ENCODE measurements at regions not wholly inside any gene's neighbourhood (a gene's known extent, or its start where the extent isn't known, plus 50 kb on each side); places are given as distances from the start of the nearest gene placed in this dataset.

DNA sequence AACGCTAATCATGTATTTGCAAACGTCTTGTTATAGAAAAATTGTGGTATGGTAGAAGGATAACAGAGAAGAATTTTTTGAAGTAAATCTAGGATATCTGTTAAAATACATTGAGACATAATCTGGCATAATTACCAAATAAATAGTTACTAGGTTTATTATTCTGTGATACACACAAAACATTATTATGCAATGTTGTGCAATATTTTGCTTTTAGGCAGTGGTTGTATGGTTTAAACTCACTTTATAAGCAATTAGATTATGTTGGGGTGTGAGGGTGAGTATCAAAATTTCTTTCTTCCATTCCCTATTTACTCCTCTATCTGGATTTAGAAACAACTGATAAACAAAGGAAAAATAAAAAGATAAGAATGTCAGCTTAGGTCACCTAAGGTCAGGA lies 385.6 kb downstream of the SLITRK6 start:
- intact Hi-C loops (cut with micrococcal nuclease) = no loop called here
- Mint-ChIP-seq H3K4me3 (ENCODE audit: low read depth) (no peak overlapping the region), H3K27ac (no peak overlapping the region)

GRCh38 chr13:85412448-85412847 lies 386.8 kb downstream of the SLITRK6 start:
- Mint-ChIP-seq H3K36me3 (ENCODE audit: low read depth) (no peaks in the 10 kb centered on the region), H3K4me1 (ENCODE audit: low read depth) (no peaks in the 10 kb centered on the region), H3K9me3 (no peaks in the 10 kb centered on the region), H3K4me3 (ENCODE audit: low read depth) (no peak overlapping the region), H3K27me3 (ENCODE audit: low read depth) (no peaks in the 10 kb centered on the region), H3K27ac (no peak overlapping the region)
- intact Hi-C loops (cut with micrococcal nuclease) = no loop called here
- no peak for DNase-seq (ENCODE audit: low spot score)

More for the DNA sequence above, 385.6 kb downstream of the SLITRK6 start:
- H3K4me1 Mint-ChIP-seq (ENCODE audit: low read depth) = no peaks in the 10 kb centered on the region
- no peaks in the 10 kb centered on the region for H3K36me3 Mint-ChIP-seq (ENCODE audit: low read depth)
- no peaks in the 10 kb centered on the region for H3K9me3 Mint-ChIP-seq
- DNase-seq (ENCODE audit: low spot score) = no peak
- H3K27me3 Mint-ChIP-seq (ENCODE audit: low read depth) = no peaks in the 10 kb centered on the region

DNA sequence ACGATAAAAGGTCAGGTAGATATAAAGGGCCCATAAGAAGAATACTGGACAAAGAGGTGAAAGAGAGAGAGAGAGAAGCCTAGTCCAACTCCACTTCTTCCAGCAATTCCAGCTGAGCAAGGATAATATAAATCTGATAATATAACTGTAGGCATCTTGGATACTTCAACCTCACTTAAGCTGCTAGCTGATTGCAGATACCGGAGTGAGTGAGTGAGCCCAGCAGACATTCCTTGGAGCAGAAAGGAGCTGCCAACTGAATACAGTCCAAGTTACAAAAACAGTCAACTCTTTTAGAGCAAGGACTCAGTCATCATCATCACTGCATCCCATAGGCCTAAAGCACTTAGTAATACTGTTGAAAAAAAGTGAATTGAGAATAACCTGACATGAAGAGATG lies 387.6 kb downstream of the SLITRK6 start:
- Mint-ChIP-seq H3K4me1 (ENCODE audit: low read depth) (no peaks in the 10 kb centered on the region), H3K27me3 (ENCODE audit: low read depth) (no peaks in the 10 kb centered on the region), H3K36me3 (ENCODE audit: low read depth) (no peaks in the 10 kb centered on the region), H3K27ac (no peak overlapping the region), H3K4me3 (ENCODE audit: low read depth) (no peak overlapping the region), H3K9me3 (peaks cover 3% of the 10 kb centered on the region)
- no peak for DNase-seq (ENCODE audit: low spot score)
- intact Hi-C loops (cut with micrococcal nuclease) = no loop called here

DNA sequence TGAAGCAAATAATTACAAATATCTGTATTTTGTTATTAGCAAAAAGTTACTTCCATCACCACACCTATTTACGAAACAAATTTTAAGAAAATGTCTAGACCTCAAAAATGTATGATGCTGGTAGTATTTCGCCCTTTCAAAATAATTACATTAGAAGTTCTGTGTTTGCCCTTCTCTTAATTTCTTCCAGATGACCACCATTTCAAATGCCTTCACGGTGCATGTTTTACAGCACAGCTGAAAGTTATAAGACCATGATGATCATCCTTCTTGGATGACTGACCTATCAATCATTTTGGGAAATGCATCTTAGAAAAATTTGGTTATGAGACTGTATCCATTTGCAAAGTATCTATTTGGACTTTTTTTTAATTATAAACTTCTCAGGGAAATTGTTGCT lies 390.8 kb downstream of the SLITRK6 start:
- H3K36me3 Mint-ChIP-seq (ENCODE audit: low read depth) = no peaks in the 10 kb centered on the region
- intact Hi-C loops (cut with micrococcal nuclease) = no loop called here
- no peak for DNase-seq (ENCODE audit: low spot score)
- no peak overlapping the region for H3K27ac Mint-ChIP-seq
- H3K4me1 Mint-ChIP-seq (ENCODE audit: low read depth) = no peaks in the 10 kb centered on the region
- peaks cover 6% of the 10 kb centered on the region for H3K9me3 Mint-ChIP-seq
- H3K27me3 Mint-ChIP-seq (ENCODE audit: low read depth) = no peaks in the 10 kb centered on the region
- H3K4me3 Mint-ChIP-seq (ENCODE audit: low read depth) = no peak overlapping the region

DNA sequence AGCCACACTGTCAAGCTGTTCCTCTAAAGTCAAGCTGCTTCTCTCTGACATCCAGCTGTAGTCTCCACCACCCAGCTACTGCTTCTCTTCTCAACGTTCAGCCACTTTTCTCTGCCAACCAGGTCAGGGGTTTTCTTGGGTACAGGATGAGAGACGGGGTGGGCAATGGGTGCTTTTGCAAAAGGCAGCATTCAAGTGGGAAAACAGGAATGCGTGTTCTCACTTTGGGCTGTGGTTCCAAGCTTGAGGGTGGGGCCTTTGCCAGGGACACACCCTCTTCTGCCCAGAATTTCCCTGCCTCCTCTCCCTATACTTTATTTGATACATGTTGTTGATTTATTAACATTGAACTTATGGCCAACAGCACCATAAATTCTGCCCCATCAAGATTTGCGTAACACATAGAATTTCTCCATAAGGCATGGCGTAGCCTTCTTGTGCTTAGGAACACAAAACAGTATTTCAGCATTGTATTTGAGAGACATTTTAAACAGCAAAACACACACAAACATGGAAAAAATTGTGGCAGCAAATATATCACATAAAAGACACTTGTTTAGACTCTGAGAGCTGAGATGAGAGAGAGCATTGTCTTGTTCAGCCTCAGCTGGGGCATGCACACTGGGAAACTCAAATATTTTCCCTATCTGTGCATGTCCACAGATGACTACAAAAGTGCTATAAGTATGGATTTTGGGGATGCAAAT lies 392.8 kb downstream of the SLITRK6 start:
- H3K9me3 Mint-ChIP-seq = peaks cover 7% of the 10 kb centered on the region
- no peaks in the 10 kb centered on the region for H3K36me3 Mint-ChIP-seq (ENCODE audit: low read depth)
- no peak overlapping the region for H3K4me3 Mint-ChIP-seq (ENCODE audit: low read depth)
- no peaks in the 10 kb centered on the region for H3K27me3 Mint-ChIP-seq (ENCODE audit: low read depth)
- DNase-seq (ENCODE audit: low spot score) = no peak
- intact Hi-C loops (cut with micrococcal nuclease) = no loop called here
- H3K27ac Mint-ChIP-seq = no peak overlapping the region
- no peaks in the 10 kb centered on the region for H3K4me1 Mint-ChIP-seq (ENCODE audit: low read depth)

- peaks cover 7% of the 10 kb centered on the region for H3K9me3 Mint-ChIP-seq
- no peaks in the 10 kb centered on the region for H3K4me1 Mint-ChIP-seq (ENCODE audit: low read depth)
- DNase-seq (ENCODE audit: low spot score) = no peak
- H3K27ac Mint-ChIP-seq = no peak overlapping the region
- intact Hi-C loops (cut with micrococcal nuclease) = no loop called here
- H3K27me3 Mint-ChIP-seq (ENCODE audit: low read depth) = no peaks in the 10 kb centered on the region
- no peaks in the 10 kb centered on the region for H3K36me3 Mint-ChIP-seq (ENCODE audit: low read depth)
- no peak overlapping the region for H3K4me3 Mint-ChIP-seq (ENCODE audit: low read depth)
Measured at GRCh38 chr13:85405316-85405897, 393.8 kb downstream of the SLITRK6 start.

DNA sequence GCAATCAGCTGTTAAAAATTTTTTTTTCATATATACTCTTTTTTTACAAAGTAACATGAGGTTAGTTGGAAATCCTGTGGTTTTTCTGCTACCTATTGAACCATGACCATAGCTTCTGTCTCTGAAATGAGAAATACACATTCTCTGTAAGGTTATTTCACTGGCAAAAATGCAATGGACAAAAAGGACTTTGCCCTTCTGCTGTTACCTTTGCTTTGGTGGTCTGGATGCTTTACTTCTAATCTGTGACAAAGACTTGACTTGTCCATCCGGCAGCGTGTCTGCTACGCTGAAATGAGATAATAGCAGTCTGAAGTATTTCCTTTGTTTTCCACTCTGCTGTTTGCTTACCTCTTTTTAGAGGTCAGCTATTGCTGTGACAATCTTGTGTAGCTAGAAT lies 412.8 kb downstream of the SLITRK6 start:
- no peaks in the 10 kb centered on the region for H3K36me3 Mint-ChIP-seq (ENCODE audit: low read depth)
- H3K27me3 Mint-ChIP-seq (ENCODE audit: low read depth) = no peaks in the 10 kb centered on the region
- no peaks in the 10 kb centered on the region for H3K4me1 Mint-ChIP-seq (ENCODE audit: low read depth)
- H3K4me3 Mint-ChIP-seq (ENCODE audit: low read depth) = no peak overlapping the region
- peaks cover 10% of the 10 kb centered on the region for H3K9me3 Mint-ChIP-seq
- H3K27ac Mint-ChIP-seq = no peak overlapping the region
- intact Hi-C loops (cut with micrococcal nuclease) = no loop called here
- DNase-seq (ENCODE audit: low spot score) = no peak

GRCh38 chr13:85383291-85383690 lies 415.9 kb downstream of the SLITRK6 start:
- H3K4me1 Mint-ChIP-seq (ENCODE audit: low read depth) = peaks cover 5% of the 10 kb centered on the region
- DNase-seq (ENCODE audit: low spot score) = no peak
- no peaks in the 10 kb centered on the region for H3K36me3 Mint-ChIP-seq (ENCODE audit: low read depth)
- H3K27me3 Mint-ChIP-seq (ENCODE audit: low read depth) = no peaks in the 10 kb centered on the region
- intact Hi-C loops (cut with micrococcal nuclease) = no loop called here
- no peak overlapping the region for H3K27ac Mint-ChIP-seq
- no peak overlapping the region for H3K4me3 Mint-ChIP-seq (ENCODE audit: low read depth)
- peaks cover 27% of the 10 kb centered on the region for H3K9me3 Mint-ChIP-seq

DNA sequence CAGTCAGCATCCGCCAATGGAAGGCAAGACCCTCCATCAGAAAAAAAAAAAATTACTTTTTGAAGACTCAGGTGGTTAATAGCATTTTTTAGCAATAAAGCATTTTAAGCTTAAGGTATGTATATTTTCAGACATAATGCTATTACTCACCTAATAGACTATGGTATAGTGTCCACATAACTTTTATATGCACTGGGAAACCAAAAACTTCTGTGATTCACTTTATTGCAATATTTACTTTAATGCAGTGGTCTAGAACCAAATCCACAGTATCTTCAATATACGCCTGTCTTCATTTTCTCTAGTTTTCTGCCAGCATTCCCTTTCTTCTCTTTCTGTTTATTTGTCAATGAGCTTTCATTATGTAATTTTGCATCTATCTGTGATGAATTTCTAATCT lies 418.1 kb downstream of the SLITRK6 start:
- Mint-ChIP-seq H3K27me3 (ENCODE audit: low read depth) (no peaks in the 10 kb centered on the region), H3K9me3 (peaks cover 23% of the 10 kb centered on the region), H3K4me3 (ENCODE audit: low read depth) (no peak overlapping the region), H3K27ac (no peak overlapping the region), H3K36me3 (ENCODE audit: low read depth) (no peaks in the 10 kb centered on the region), H3K4me1 (ENCODE audit: low read depth) (peaks cover 5% of the 10 kb centered on the region)
- no peak for DNase-seq (ENCODE audit: low spot score)
- intact Hi-C loops (cut with micrococcal nuclease) = no loop called here

DNA sequence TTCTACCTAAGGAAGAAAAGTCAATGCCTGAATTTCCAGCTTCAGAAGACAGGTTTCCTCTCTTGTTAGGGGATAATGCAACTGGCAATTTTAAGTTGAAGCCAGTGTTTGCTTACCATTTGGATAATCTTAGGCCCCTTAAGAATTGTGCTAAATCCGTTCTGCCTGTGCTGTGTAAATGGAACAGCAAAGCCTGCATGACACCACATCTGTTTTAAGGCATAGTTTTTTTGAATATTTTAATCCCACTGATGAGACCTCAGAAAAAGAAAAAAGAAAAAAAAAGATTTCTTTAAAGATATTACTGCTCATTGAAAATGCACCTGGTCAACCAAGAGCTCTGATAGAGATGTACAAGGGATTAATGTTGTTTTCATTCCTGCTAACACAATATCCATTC lies 419.2 kb downstream of the SLITRK6 start:
- H3K9me3 Mint-ChIP-seq = peaks cover 23% of the 10 kb centered on the region
- H3K36me3 Mint-ChIP-seq (ENCODE audit: low read depth) = no peaks in the 10 kb centered on the region
- peaks cover 5% of the 10 kb centered on the region for H3K4me1 Mint-ChIP-seq (ENCODE audit: low read depth)
- no peak overlapping the region for H3K4me3 Mint-ChIP-seq (ENCODE audit: low read depth)
- H3K27me3 Mint-ChIP-seq (ENCODE audit: low read depth) = no peaks in the 10 kb centered on the region
- DNase-seq (ENCODE audit: low spot score) = no peak
- H3K27ac Mint-ChIP-seq = no peak overlapping the region
- intact Hi-C loops (cut with micrococcal nuclease) = no loop called here

DNA sequence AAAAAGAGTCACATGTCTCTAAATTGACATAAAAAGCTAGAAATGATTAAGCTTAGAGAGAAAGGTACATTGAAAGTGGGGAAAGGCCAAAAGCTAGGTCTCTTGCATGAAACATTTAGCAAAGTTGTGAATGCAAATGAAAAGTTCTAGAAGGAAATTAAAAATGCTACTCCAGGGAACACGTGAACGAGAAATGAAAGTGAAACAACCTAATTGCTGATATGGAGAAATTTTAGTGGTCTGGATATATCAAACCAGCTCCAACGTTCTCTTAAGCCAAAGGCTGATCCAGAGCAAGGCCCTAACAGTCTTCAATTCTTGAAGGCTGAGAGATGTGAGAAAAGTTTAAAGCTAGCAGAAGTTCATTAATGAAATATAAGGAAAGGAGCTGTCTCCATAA lies 419.8 kb downstream of the SLITRK6 start:
- no peak for DNase-seq (ENCODE audit: low spot score)
- Mint-ChIP-seq H3K4me3 (ENCODE audit: low read depth) (no peak overlapping the region), H3K27ac (no peak overlapping the region), H3K9me3 (peaks cover 23% of the 10 kb centered on the region), H3K4me1 (ENCODE audit: low read depth) (peaks cover 5% of the 10 kb centered on the region), H3K36me3 (ENCODE audit: low read depth) (no peaks in the 10 kb centered on the region), H3K27me3 (ENCODE audit: low read depth) (no peaks in the 10 kb centered on the region)
- intact Hi-C loops (cut with micrococcal nuclease) = no loop called here

- Mint-ChIP-seq H3K27me3 (ENCODE audit: low read depth) (no peaks in the 10 kb centered on the region), H3K36me3 (ENCODE audit: low read depth) (no peaks in the 10 kb centered on the region), H3K27ac (no peak overlapping the region), H3K4me1 (ENCODE audit: low read depth) (peaks cover 5% of the 10 kb centered on the region), H3K4me3 (ENCODE audit: low read depth) (no peak overlapping the region), H3K9me3 (peaks cover 20% of the 10 kb centered on the region)
- intact Hi-C loops (cut with micrococcal nuclease) = no loop called here
- DNase-seq (ENCODE audit: low spot score) = no peak
Measured at GRCh38 chr13:85377783-85378182, 421.4 kb downstream of the SLITRK6 start.

GRCh38 chr13:85373322-85373721 lies 425.9 kb downstream of the SLITRK6 start:
- no peak for DNase-seq (ENCODE audit: low spot score)
- Mint-ChIP-seq H3K36me3 (ENCODE audit: low read depth) (no peaks in the 10 kb centered on the region), H3K9me3 (no peaks in the 10 kb centered on the region), H3K27ac (no peak overlapping the region), H3K4me3 (ENCODE audit: low read depth) (no peak overlapping the region), H3K27me3 (ENCODE audit: low read depth) (no peaks in the 10 kb centered on the region), H3K4me1 (ENCODE audit: low read depth) (no peaks in the 10 kb centered on the region)
- intact Hi-C loops (cut with micrococcal nuclease) = no loop called here

All from activated T-helper 2 cell treated with anti-CD3 and anti-CD28 coated beads, Interferon-gamma antibody, Interleukin-2, Interleukin-4, amounts not matched to agents 10 μg/mL and 5 μg/mL and 100 μg/mL, durations not matched to agents 14 hours and 24 hours and 36 hours (primary cell).